HEK293T (cell line): ENCODE measurements at regions not wholly inside any gene's neighbourhood (a gene's known extent, or its start where the extent isn't known, plus 50 kb on each side); places are given as distances from the start of the nearest gene placed in this dataset.

Experiments used
- FOXA1 ChIP-seq: fragments of 450-650 bp; IDR thresholded peaks from 2 replicates; pipeline ENCODE4 v1.6.1; 2016; ENCODE audit warnings: mild to moderate bottlenecking
- PKNOX1 ChIP-seq: fragments of 450-650 bp; IDR thresholded peaks from 2 replicates; pipeline ENCODE4 v1.6.1; 2016
- TARDBP ChIP-seq: fragments of 450-650 bp; IDR thresholded peaks from 2 replicates; pipeline ENCODE4 v1.6.1; 2016

- TF ChIP-seq FOXA1 (no peak), PKNOX1 (no peak), TARDBP (no peak)
These were observed 122.4 kb upstream of the SLC4A4 start for GRCh38 chr4:71216316-71216959.
